Smooth muscle cell (in vitro differentiated cells): ENCODE measurements at regions not wholly inside any gene's neighbourhood (a gene's known extent, or its start where the extent isn't known, plus 50 kb on each side); places are given as distances from the start of the nearest gene placed in this dataset.
"Not testable (repeated sequence)": the region's sequence is repeated elsewhere in the genome, so short reads cannot be mapped to it uniquely, and the experiment has no call there.

Experiments used
- DNase-seq: peaks from one replicate; lab custom pipeline; 2025; ENCODE audit not compliant: unreplicated experiment; lab: John Stamatoyannopoulos, UW
- H2AFZ ChIP-seq: fragments of 200-600 bp; sonication (generic); 2 replicates; pipeline ENCODE4 v1.6.0; 2016; ENCODE audit warnings: antibody characterized with exemption, low read depth, mild to moderate bottlenecking
- H3F3A ChIP-seq: fragments of 200-600 bp; sonication (generic); 2 replicates; pipeline ENCODE4 v1.6.0; 2017; ENCODE audit warnings: antibody characterized with exemption, low read depth
- H3K27ac ChIP-seq: fragments of 200-600 bp; sonication (generic); 2 replicates; pipeline ENCODE4 v1.5.1; 2016; ENCODE audit warnings: low read depth, mild to moderate bottlenecking
- H3K27me3 ChIP-seq: fragments of 200-600 bp; sonication (generic); 2 replicates; pipeline ENCODE4 v1.6.1; 2016; ENCODE audit warnings: low read depth, mild to moderate bottlenecking
- H3K36me3 ChIP-seq: fragments of 200-600 bp; sonication (generic); 2 replicates; pipeline ENCODE4 v1.5.1; 2016; ENCODE audit warnings: low read depth
- H3K4me1 ChIP-seq: fragments of 200-600 bp; sonication (generic); 2 replicates; pipeline ENCODE4 v1.5.1; 2016; ENCODE audit warnings: low read depth
- H3K4me2 ChIP-seq: fragments of 200-600 bp; sonication (generic); 2 replicates; pipeline ENCODE4 v1.6.0; 2016; ENCODE audit warnings: mild to moderate bottlenecking
- H3K4me3 ChIP-seq: fragments of 200-600 bp; sonication (generic); 2 replicates; pipeline ENCODE4 v1.5.1; 2016; ENCODE audit warnings: mild to moderate bottlenecking
- H3K79me2 ChIP-seq: fragments of 200-600 bp; sonication (generic); 2 replicates; pipeline ENCODE4 v1.6.0; 2016; ENCODE audit warnings: low read depth, mild to moderate bottlenecking
- H3K9ac ChIP-seq: fragments of 200-600 bp; sonication (generic); 2 replicates; pipeline ENCODE4 v1.6.0; 2016; ENCODE audit warnings: low read depth
- H3K9me3 ChIP-seq: fragments of 200-600 bp; sonication (generic); replicated peaks from 2 replicates; pipeline ENCODE4 v1.5.1; 2016; ENCODE audit warnings: low read depth
- H4K20me1 ChIP-seq: fragments of 200-600 bp; sonication (generic); 2 replicates; pipeline ENCODE4 v1.6.0; 2016; ENCODE audit warnings: low read depth
- CTCF ChIP-seq: fragments of 200-600 bp; sonication (generic); IDR thresholded peaks from 2 replicates; pipeline ENCODE4 v1.5.1; 2017; ENCODE audit warnings: borderline replicate concordance, mild to moderate bottlenecking, antibody characterized with exemption; ENCODE audit not compliant: insufficient read depth, poor library complexity, severe bottlenecking
- WGBS: methylation state at CpG from one replicate; pipeline ENCODE4 v1.1.7; 2016; ENCODE audit warnings: low lambda C conversion rate; 5-methylcytosine and 5-hydroxymethylcytosine counted together

GRCh38 chr7:82602066-82602465, 158.5 kb upstream of the CACNA2D1 start:
- Histone ChIP-seq H3K79me2 (no peaks in the 10 kb centered on the region), H3F3A (no peaks in the 10 kb centered on the region), H3K36me3 (no peaks in the 10 kb centered on the region), H3K9me3 (no peaks in the 10 kb centered on the region), H3K4me1 (peaks cover 4% of the 10 kb centered on the region), H4K20me1 (no peaks in the 10 kb centered on the region), H3K27ac (no peak overlapping the region), H3K27me3 (no peaks in the 10 kb centered on the region), H3K9ac (no peak overlapping the region), H3K4me2 (no peak overlapping the region), H3K4me3 (no peak overlapping the region), H2AFZ (no peak overlapping the region)
- 93% methylated on average over 7 of the region's 7 CpGs for WGBS
- no peak for DNase-seq
- no peak for TF ChIP-seq CTCF

GRCh38 chr7:82600531-82600930, 157.0 kb upstream of the CACNA2D1 start:
- no peaks in the 10 kb centered on the region for H3K9me3 ChIP-seq
- no peak for TF ChIP-seq CTCF
- H3K27ac ChIP-seq, result no peak overlapping the region
- no peak overlapping the region for H3K9ac ChIP-seq
- no peaks in the 10 kb centered on the region for H3K27me3 ChIP-seq
- peaks cover 16% of the 10 kb centered on the region for H3K4me1 ChIP-seq
- no peaks in the 10 kb centered on the region for H3K79me2 ChIP-seq
- H4K20me1 ChIP-seq, result no peaks in the 10 kb centered on the region
- H3K36me3 ChIP-seq, result no peaks in the 10 kb centered on the region
- H3K4me3 ChIP-seq, result no peak overlapping the region
- no peak for DNase-seq
- peak overlapping the region; percentile 4 for H2AFZ ChIP-seq
- no peak overlapping the region for H3K4me2 ChIP-seq
- 16% methylated on average over 3 of the region's 3 CpGs for WGBS
- no peaks in the 10 kb centered on the region for H3F3A ChIP-seq

- Histone ChIP-seq H3K4me3 (no peak overlapping the region), H3K79me2 (no peaks in the 10 kb centered on the region), H3K27ac (no peak overlapping the region), H4K20me1 (no peaks in the 10 kb centered on the region), H3K27me3 (no peaks in the 10 kb centered on the region), H2AFZ (no peak overlapping the region), H3K9me3 (no peaks in the 10 kb centered on the region), H3F3A (no peaks in the 10 kb centered on the region), H3K9ac (no peak overlapping the region), H3K4me1 (peaks cover 22% of the 10 kb centered on the region), H3K36me3 (no peaks in the 10 kb centered on the region), H3K4me2 (no peak overlapping the region)
- no peak for DNase-seq
- TF ChIP-seq CTCF, result no peak
Observed at GRCh38 chr7:82599895-82600294, 156.3 kb upstream of the CACNA2D1 start.

- H3K27me3 ChIP-seq, result no peaks in the 10 kb centered on the region
- no peak for DNase-seq
- H3K9me3 ChIP-seq, result no peaks in the 10 kb centered on the region
- H3K36me3 ChIP-seq, result no peaks in the 10 kb centered on the region
- H3K4me1 ChIP-seq, result peaks cover 31% of the 10 kb centered on the region
- no peaks in the 10 kb centered on the region for H3K79me2 ChIP-seq
- no peak overlapping the region for H3K27ac ChIP-seq
- no peak overlapping the region for H3K4me2 ChIP-seq
- H3K4me3 ChIP-seq, result no peak overlapping the region
- no peak for TF ChIP-seq CTCF
- 35% methylated on average over 1 of the region's 1 CpG for WGBS
- H3F3A ChIP-seq, result no peaks in the 10 kb centered on the region
- no peak overlapping the region for H3K9ac ChIP-seq
- H4K20me1 ChIP-seq, result no peaks in the 10 kb centered on the region
- H2AFZ ChIP-seq, result no peak overlapping the region
Observed at GRCh38 chr7:82598958-82599357, 155.4 kb upstream of the CACNA2D1 start.

GRCh38 chr7:82595795-82596194, 152.2 kb upstream of the CACNA2D1 start:
- H4K20me1 ChIP-seq, H3K36me3 ChIP-seq, H3F3A ChIP-seq, H3K4me3 ChIP-seq, H3K27me3 ChIP-seq, H3K9ac ChIP-seq, H3K27ac ChIP-seq, H3K79me2 ChIP-seq, DNase-seq, H2AFZ ChIP-seq, H3K9me3 ChIP-seq, H3K4me2 ChIP-seq: not testable (repeated sequence)
- WGBS, result 65% methylated on average over 3 of the region's 3 CpGs
- H3K4me1 ChIP-seq, result peaks cover 39% of the 10 kb centered on the region
